ENCODE measurements at regions not wholly inside any gene's neighbourhood (a gene's known extent, or its start where the extent isn't known, plus 50 kb on each side); places are given as distances from the start of the nearest gene placed in this dataset.

GRCh38 chr4:155106629-155107028 is 101.8 kb upstream of the NPY2R start:
- Mint-ChIP-seq H3K27ac (ENCODE audit: unreplicated experiment) (no peak overlapping the region), H3K9me3 (ENCODE audit: unreplicated experiment) (peaks cover 6% of the 10 kb centered on the region), H3K27me3 (ENCODE audit: unreplicated experiment) (peaks cover 4% of the 10 kb centered on the region), H3K4me3 (ENCODE audit: unreplicated experiment) (no peak overlapping the region), H3K36me3 (ENCODE audit: low read depth, unreplicated experiment) (peaks cover 4% of the 10 kb centered on the region), H3K4me1 (ENCODE audit: unreplicated experiment) (peaks cover 6% of the 10 kb centered on the region)
- TF ChIP-seq, protein P1, sequence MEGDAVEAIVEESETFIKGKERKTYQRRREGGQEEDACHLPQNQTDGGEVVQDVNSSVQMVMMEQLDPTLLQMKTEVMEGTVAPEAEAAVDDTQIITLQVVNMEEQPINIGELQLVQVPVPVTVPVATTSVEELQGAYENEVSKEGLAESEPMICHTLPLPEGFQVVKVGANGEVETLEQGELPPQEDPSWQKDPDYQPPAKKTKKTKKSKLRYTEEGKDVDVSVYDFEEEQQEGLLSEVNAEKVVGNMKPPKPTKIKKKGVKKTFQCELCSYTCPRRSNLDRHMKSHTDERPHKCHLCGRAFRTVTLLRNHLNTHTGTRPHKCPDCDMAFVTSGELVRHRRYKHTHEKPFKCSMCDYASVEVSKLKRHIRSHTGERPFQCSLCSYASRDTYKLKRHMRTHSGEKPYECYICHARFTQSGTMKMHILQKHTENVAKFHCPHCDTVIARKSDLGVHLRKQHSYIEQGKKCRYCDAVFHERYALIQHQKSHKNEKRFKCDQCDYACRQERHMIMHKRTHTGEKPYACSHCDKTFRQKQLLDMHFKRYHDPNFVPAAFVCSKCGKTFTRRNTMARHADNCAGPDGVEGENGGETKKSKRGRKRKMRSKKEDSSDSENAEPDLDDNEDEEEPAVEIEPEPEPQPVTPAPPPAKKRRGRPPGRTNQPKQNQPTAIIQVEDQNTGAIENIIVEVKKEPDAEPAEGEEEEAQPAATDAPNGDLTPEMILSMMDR (IDR thresholded peaks at IDR 0.05; ENCODE audit: unreplicated experiment), result no peak
- DNase-seq (ENCODE audit: low spot score), result no peak

- TF ChIP-seq, protein P1 (IDR thresholded peaks at IDR 0.05; ENCODE audit: unreplicated experiment), result no peak
- Mint-ChIP-seq H3K9me3 (ENCODE audit: unreplicated experiment) (peaks cover 6% of the 10 kb centered on the region), H3K36me3 (ENCODE audit: low read depth, unreplicated experiment) (peaks cover 4% of the 10 kb centered on the region), H3K27ac (ENCODE audit: unreplicated experiment) (no peak overlapping the region), H3K27me3 (ENCODE audit: unreplicated experiment) (peaks cover 4% of the 10 kb centered on the region), H3K4me3 (ENCODE audit: unreplicated experiment) (no peak overlapping the region), H3K4me1 (ENCODE audit: unreplicated experiment) (peaks cover 6% of the 10 kb centered on the region)
- no peak for DNase-seq (ENCODE audit: low spot score)
These were observed 101.4 kb upstream of the NPY2R start for GRCh38 chr4:155107059-155107458.

DNA sequence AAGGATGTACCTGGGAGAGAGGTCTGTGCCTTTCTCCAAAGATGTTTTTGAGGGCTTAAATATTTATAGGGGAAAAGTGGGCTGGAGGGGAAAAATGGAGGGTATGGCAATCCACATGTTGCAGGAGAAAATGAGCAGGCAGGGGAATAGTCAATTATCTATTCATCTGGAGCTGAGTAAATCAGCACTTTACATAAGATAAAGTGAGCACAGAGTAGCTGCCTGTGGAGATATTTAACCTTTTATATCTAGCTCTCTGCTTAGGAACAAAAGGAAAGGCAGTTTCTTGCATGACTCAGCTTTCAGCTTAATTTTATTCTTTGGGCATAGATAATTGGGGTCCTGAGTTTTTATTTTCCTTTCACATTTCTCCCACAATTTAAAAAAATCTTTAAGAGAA is 93.6 kb upstream of the NPY2R start:
- Mint-ChIP-seq H3K4me1 (ENCODE audit: unreplicated experiment) (peaks cover 3% of the 10 kb centered on the region), H3K27ac (ENCODE audit: unreplicated experiment) (no peak overlapping the region), H3K9me3 (ENCODE audit: unreplicated experiment) (peaks cover 19% of the 10 kb centered on the region), H3K4me3 (ENCODE audit: unreplicated experiment) (no peak overlapping the region), H3K36me3 (ENCODE audit: low read depth, unreplicated experiment) (peaks cover 19% of the 10 kb centered on the region), H3K27me3 (ENCODE audit: unreplicated experiment) (peaks cover 3% of the 10 kb centered on the region)
- TF ChIP-seq, protein P1 (IDR thresholded peaks at IDR 0.05; ENCODE audit: unreplicated experiment), result no peak
- no peak for DNase-seq (ENCODE audit: low spot score)

- Mint-ChIP-seq H3K9me3 (ENCODE audit: unreplicated experiment) (no peaks in the 10 kb centered on the region), H3K27ac (ENCODE audit: unreplicated experiment) (no peak overlapping the region), H3K27me3 (ENCODE audit: unreplicated experiment) (peaks cover 3% of the 10 kb centered on the region), H3K4me1 (ENCODE audit: unreplicated experiment) (no peaks in the 10 kb centered on the region), H3K4me3 (ENCODE audit: unreplicated experiment) (no peak overlapping the region), H3K36me3 (ENCODE audit: low read depth, unreplicated experiment) (peaks cover under 1% of the 10 kb centered on the region)
- TF ChIP-seq, protein P1 (IDR thresholded peaks at IDR 0.05; ENCODE audit: unreplicated experiment), result no peak
- DNase-seq (ENCODE audit: low spot score), result no peak
These were observed 89.4 kb upstream of the NPY2R start for GRCh38 chr4:155119006-155119405.

DNA sequence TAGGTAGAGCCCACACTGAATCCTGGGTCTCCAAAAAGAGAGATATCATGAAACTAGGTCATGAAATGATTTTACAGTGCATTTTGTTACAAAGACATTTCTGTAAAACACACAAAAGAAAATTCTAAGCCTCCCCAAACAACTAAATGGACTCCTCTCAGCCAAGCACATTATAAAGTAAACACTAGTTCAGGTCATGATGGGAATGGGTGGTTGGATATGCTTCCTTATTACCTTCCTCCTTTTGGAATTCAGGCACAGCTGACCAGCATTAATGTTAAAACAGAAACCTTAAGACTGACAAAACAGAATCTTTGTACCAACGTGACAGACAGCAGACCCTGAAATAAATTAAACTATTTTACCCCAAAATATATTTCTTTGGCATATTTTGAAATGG is 87.9 kb upstream of the NPY2R start:
- Mint-ChIP-seq H3K9me3 (ENCODE audit: unreplicated experiment) (no peaks in the 10 kb centered on the region), H3K4me3 (ENCODE audit: unreplicated experiment) (no peak overlapping the region), H3K36me3 (ENCODE audit: low read depth, unreplicated experiment) (no peaks in the 10 kb centered on the region), H3K27me3 (ENCODE audit: unreplicated experiment) (peaks cover 3% of the 10 kb centered on the region), H3K27ac (ENCODE audit: unreplicated experiment) (no peak overlapping the region), H3K4me1 (ENCODE audit: unreplicated experiment) (no peaks in the 10 kb centered on the region)
- DNase-seq (ENCODE audit: low spot score), result no peak
- TF ChIP-seq, protein P1 (IDR thresholded peaks at IDR 0.05; ENCODE audit: unreplicated experiment), result no peak

Measured in endothelial cell (in vitro differentiated cells).